ENCODE measurements at regions not wholly inside any gene's neighbourhood (a gene's known extent, or its start where the extent isn't known, plus 50 kb on each side); places are given as distances from the start of the nearest gene placed in this dataset.

DNA sequence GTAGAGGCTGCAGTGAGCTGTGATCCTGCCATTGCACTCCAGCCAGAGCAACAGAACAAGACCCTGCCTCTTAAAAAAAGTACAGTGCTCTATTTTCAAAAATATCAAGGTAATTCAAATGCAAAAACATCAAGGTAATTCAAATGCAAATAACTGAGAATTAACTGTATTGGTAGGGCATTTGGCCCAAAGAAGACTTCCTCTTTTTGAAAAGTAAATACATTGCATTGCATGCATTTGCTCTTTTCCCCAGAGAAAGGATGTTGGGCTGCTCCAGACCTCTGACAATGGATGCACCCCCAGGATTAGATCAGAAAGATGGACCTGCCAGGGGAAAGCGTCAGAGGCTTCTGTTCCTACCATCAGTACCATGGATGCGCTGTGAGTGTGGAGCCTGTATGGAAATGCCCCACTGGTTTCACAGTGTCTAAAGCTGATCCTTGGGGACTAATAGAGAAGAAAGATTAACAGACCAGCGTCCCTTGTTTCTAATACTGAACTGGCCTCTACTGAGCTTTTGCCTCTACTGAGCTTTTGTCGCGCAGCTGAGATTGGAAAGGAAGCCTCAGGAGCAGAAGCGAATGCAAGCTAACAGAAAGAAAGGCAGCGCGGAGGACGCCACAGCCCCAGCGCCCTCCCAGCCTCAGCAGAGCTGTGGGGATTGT, 93.5 kb upstream of the LYZL2 start:
- TF ChIP-seq, protein P1, sequence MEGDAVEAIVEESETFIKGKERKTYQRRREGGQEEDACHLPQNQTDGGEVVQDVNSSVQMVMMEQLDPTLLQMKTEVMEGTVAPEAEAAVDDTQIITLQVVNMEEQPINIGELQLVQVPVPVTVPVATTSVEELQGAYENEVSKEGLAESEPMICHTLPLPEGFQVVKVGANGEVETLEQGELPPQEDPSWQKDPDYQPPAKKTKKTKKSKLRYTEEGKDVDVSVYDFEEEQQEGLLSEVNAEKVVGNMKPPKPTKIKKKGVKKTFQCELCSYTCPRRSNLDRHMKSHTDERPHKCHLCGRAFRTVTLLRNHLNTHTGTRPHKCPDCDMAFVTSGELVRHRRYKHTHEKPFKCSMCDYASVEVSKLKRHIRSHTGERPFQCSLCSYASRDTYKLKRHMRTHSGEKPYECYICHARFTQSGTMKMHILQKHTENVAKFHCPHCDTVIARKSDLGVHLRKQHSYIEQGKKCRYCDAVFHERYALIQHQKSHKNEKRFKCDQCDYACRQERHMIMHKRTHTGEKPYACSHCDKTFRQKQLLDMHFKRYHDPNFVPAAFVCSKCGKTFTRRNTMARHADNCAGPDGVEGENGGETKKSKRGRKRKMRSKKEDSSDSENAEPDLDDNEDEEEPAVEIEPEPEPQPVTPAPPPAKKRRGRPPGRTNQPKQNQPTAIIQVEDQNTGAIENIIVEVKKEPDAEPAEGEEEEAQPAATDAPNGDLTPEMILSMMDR (IDR thresholded peaks at IDR 0.05; ENCODE audit: low read length) = no peak
- TF ChIP-seq EZH2 (optimal IDR thresholded peaks at IDR 0.05; ENCODE audit: low read depth, low read length) (no peak), EZH2phosphoT487 (IDR thresholded peaks at IDR 0.05; ENCODE audit: low read length) (no peak)
